Cerebellar cortex (tissue), 1 donor: ENCODE measurements at regions not wholly inside any gene's neighbourhood (a gene's known extent, or its start where the extent isn't known, plus 50 kb on each side); places are given as distances from the start of the nearest gene placed in this dataset.
"Not testable (repeated sequence)": the region's sequence is repeated elsewhere in the genome, so short reads cannot be mapped to it uniquely, and the experiment has no call there.

Experiments
- DNase-seq: peaks from one replicate; pipeline ENCODE4 v3.0.0-alpha.2; 2015; ENCODE audit warnings: low spot score

GRCh38 chr5:3102531-3102930 is 351.1 kb upstream of the IRX2 start:
- no peak for DNase-seq

DNA sequence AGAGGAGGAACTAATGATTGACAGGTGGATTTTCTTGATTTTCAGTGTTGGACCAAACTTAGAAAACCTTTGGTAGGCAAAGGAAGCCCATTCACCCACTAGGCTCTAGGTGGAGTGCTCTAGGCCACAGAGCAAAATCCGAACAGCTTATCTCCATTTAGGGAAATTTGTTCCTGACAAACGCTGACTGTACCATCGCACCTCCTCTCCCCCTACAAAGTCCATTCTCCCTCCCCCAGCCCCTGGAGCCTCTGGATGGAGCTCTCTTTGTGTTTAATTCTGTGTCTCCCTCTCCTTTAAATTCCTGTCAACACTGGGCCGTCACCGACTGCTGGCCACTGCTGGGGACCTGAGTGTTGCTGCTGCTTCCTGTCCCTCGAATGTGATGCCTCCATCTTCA is 350.1 kb upstream of the IRX2 start:
- DNase-seq, result no peak

GRCh38 chr5:3100921-3101551 is 349.6 kb upstream of the IRX2 start:
- DNase-seq, result no peak

- no peak for DNase-seq
These were observed 348.5 kb upstream of the IRX2 start for GRCh38 chr5:3099954-3100353.

DNA sequence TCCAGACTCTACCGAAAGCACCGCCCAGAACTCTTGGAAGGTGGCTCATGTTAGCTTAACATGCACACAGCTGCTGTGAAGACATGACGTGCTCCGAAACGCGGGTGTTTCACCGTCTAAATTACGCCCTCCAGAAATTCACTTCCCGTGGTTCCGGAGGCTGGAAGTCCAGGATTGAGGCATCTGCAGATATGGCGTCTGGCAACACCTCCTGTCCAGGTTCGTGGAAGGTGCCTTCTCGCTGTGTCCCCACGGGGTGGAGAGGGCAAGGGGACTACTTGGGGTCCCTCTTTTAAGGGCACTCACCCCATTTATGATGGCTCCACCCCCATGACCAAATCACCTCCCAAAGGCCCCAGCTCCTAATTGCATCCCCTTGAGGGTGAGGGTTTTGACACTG is 348.0 kb upstream of the IRX2 start:
- DNase-seq, result no peak

DNA sequence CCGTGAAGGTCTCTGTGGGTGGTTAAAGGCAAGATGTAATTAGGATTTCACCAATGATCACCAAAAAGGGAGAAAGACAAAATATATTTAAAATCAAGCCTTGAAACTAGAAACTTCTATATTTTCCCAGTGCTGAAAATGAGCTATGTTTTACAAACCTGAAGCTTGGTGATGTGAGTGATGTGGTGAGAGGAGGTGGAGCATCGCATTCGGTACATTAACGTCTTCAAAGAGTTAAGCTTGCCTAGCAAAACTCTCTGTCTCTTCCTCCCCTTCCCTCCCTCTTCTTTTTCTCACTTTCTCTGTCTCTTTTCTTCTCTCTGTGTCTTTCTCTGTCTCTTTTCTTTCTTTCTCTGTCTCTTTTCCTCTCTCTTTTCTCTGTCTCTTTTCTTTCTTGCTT is 347.3 kb upstream of the IRX2 start:
- no peak for DNase-seq

DNA sequence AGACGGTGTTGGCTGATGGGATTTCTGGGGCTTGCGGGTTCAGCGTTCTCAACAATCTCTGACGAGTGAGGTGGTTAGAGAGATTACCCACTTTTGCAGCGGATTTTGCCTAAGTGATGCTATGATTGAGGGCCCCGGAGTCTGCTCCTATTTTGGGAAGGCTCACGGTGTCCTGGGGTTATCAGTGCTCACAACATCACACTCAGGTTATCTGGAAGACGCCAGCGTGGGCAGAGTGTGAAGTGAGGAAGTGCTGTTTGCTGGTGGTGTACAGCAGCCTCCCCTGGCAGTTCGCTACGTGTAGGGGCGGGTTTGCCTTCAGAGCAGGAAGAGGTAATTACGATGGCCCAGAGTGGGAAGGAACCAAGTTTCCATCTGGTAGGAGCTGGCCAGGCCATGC is 341.2 kb upstream of the IRX2 start:
- DNase-seq, result no peak

GRCh38 chr5:3092211-3092610 is 340.7 kb upstream of the IRX2 start:
- DNase-seq, result no peak

- DNase-seq, result no peak
These were observed 339.7 kb upstream of the IRX2 start for GRCh38 chr5:3091040-3091774.

GRCh38 chr5:3090305-3090704 is 338.8 kb upstream of the IRX2 start:
- DNase-seq, result not testable (repeated sequence)

- DNase-seq, result no peak
These were observed 328.9 kb upstream of the IRX2 start for GRCh38 chr5:3080366-3080765.

DNA sequence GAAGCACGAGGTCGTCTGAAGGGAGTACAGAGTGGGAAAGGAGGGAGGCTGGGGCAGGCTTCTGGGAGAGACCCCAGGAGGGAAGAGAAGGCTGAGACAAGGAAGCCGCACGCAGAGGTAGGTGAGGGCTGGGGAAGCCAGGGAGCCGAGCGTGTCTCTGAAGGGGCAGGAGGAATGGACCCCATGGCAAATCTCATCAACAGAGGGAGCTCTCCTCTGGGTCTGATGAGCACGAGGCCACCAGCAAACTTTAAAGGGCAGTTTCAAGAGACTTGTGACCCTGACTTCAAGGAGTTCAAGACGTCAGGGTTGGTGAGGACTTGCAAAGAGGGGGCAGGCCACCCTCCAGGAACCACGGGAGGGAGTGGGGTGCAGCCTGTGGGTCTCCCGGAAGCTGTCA is 326.2 kb upstream of the IRX2 start:
- DNase-seq, result no peak

GRCh38 chr5:3075309-3075708 is 323.8 kb upstream of the IRX2 start:
- DNase-seq, result no peak

GRCh38 chr5:3068401-3068800 is 316.9 kb upstream of the IRX2 start:
- DNase-seq, result no peak

DNA sequence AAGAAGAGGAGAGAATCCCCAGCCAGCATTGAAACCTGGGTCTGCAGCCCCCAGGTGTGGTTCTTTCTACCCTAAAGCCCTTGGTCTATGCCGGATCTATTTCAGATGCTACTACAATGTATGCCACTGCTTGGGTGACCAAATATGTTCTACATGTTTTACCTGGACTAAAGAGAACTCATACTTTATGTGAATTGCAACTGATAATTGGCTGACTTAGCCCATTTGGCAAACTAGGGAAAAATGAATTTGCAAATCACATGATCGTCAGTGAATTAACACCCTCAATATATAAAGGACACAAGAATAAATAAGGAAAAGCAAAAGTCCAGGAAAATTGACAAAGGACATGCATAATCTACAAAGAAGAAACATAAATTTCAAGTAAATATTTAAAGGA is 308.8 kb upstream of the IRX2 start:
- DNase-seq, result no peak

DNA sequence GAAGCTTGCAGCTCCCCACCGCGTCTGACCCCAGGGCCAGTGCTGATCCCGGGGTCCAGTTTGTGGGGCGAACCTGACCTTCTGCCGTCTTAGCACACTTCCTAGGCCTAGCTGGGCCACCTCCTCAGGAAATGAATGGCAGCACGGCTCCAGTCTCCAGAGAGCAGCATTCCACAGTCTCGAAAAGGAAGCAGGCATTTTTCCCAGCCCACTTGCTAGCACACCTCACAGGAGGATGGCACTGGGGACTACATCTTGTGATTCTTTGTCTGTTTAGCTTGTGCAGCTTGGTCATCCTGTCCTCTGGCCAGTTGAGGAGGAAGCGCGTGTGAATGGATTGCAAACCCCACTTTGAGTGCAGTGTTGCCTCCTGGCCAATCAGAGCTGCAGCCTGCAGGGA is 308.0 kb upstream of the IRX2 start:
- no peak for DNase-seq

DNA sequence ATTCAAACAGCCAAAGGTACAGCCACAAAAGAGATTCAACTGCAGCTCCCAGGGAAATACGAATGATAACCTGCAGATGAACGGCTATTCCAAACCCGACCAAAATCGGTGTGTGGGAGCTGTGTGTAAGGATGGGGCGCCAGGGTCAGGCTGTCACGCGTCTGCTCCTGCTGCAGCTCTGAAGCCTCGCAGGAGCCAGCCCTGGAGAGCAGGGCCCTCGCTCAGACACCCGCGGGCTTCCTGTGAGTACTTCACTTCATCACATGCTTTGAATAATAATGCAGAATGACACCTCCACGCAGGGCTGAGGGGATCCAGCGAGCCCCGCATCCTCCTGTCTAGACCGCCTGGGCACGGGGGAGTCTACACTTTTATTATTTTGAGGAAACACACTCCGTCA is 307.5 kb upstream of the IRX2 start:
- DNase-seq, result no peak

GRCh38 chr5:3056866-3057265 is 305.4 kb upstream of the IRX2 start:
- no peak for DNase-seq

DNA sequence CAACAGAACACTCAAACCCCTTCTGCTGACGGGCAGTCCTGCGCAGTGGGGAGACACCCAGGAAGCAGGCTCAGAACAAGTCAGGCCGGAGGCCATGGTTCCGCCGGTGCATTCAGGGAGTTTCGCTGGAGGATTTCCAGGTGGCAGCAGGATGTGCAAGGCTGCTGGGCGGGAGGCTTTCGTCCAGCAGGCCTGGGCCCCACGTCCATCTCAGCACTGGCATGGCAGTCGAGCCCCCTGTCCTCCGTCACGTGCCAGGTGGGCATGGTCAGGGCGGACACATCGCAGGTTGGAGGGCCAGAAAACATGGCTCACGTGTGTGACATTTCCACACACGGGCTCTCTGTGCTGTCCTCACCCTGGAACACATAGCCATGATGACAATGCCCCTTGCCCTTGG is 299.9 kb upstream of the IRX2 start:
- no peak for DNase-seq

GRCh38 chr5:3050863-3051262 is 299.4 kb upstream of the IRX2 start:
- DNase-seq, result no peak

GRCh38 chr5:3049261-3049660 is 297.8 kb upstream of the IRX2 start:
- no peak for DNase-seq

DNA sequence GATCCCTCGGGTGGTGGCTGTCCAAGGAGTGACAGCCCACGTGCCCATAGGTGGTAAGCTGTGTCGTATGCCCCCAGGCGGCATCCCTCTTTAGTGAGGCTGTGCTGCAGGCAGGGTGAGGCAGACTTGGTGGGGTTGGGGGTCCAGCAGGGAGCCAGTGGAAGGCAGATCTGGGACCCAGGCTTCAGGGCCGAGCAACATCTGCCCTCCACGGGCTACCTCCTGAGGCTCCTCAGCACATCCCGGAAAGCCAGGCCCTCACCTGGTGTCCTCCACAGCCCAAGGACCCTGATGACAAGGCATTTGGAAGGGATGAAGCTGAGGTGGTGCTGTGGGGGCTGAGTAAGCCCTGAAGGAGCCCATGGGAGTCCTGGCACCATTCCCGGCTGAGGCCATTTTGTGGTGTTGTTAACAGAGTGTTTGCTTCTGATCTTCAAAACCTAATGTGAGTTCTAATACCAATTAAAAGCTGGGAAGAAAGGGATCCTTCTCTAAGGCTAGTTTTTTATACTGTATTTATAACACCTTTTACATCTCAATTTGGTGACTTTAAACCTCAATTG is 295.8 kb upstream of the IRX2 start:
- DNase-seq, result no peak

DNA sequence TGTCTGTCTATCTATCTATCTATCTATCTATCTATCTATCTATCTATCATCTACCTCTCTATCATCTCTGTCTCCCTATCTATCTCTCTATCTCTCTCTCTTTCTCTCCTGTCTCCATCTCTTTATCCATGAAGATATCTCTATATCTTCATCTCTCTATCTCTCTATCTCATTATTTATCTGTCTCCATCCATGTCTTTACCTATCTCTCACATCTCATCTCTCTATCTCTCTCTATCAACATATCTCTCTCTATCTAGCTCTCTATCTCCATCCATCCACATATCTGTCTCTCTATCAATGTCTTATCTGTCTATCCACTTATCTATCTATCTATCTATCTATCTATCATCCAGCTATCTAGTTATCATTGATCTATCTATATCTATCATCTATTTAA is 292.1 kb upstream of the IRX2 start:
- DNase-seq, result no peak

DNA sequence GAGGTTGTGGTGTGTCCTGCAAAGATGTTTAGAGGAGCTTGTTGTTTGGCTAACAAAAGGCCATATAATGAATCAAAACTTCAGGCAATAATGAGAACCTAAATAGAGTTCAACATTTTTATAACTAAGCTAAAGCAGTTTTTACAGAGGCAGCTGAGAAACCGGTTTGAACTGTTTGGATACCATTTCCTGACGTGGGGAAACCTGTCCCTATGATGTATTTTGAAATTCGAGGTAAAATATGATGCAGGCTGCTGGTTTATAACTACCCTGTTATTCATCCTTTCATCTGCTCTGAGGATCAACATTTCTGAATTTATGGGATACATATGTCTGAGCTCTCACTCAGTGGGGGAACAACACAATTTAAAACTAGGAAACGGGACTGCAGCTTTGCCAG is 289.5 kb upstream of the IRX2 start:
- no peak for DNase-seq
